ENCODE measurements at regions not wholly inside any gene's neighbourhood (a gene's known extent, or its start where the extent isn't known, plus 50 kb on each side); places are given as distances from the start of the nearest gene placed in this dataset.

- Histone ChIP-seq H3K79me1 (ENCODE audit: insufficient read depth, low read depth, low read length, poor library complexity, severe bottlenecking) (no peaks in the 10 kb centered on the region), H3K9me3 (ENCODE audit: control insufficient read depth, low read depth, low read length) (no peaks in the 10 kb centered on the region), H3K4me1 (ENCODE audit: insufficient read depth, low read length) (no peaks in the 10 kb centered on the region), H3K14ac (ENCODE audit: insufficient read depth, low read length) (no peak overlapping the region), H3K56ac (ENCODE audit: insufficient read length, low read depth, low read length) (no peak overlapping the region), H3K23me2 (ENCODE audit: insufficient read length, low read depth, low read length, poor library complexity, severe bottlenecking) (no peaks in the 10 kb centered on the region), H4K8ac (replicated peaks; ENCODE audit: insufficient read length, low read depth, low read length) (no peak overlapping the region), H3T11ph (ENCODE audit: low read length) (no peak overlapping the region), H2AK5ac (ENCODE audit: insufficient read length, low read length) (no peak overlapping the region), H3K27me3 (ENCODE audit: insufficient read depth, low read length) (no peaks in the 10 kb centered on the region), H3K9ac (ENCODE audit: extremely low read depth, insufficient read length, low read length) (no peak overlapping the region), H2BK5ac (ENCODE audit: insufficient read length, low read length) (no peak overlapping the region), H3K27ac (ENCODE audit: insufficient read length, low read depth, low read length) (no peak overlapping the region), H2BK12ac (ENCODE audit: insufficient read length, low read depth, low read length) (no peak overlapping the region), H4K91ac (ENCODE audit: insufficient read length, low read depth, low read length) (no peak overlapping the region), H3K79me2 (ENCODE audit: insufficient read depth, low read length) (no peaks in the 10 kb centered on the region), H2AFZ (ENCODE audit: low read length) (no peak overlapping the region), H4K5ac (ENCODE audit: insufficient read length, low read depth, low read length) (no peak overlapping the region), H4K20me1 (ENCODE audit: control insufficient read depth, insufficient read depth, insufficient read length) (no peaks in the 10 kb centered on the region), H3K23ac (ENCODE audit: insufficient read length, low read depth, low read length) (no peak overlapping the region), H3K4me2 (ENCODE audit: insufficient read depth, insufficient read length, low read length) (no peak overlapping the region), H2BK120ac (ENCODE audit: low read depth, low read length, poor library complexity, severe bottlenecking) (no peak overlapping the region), H2BK15ac (ENCODE audit: low read depth, low read length) (no peak overlapping the region), H3K4ac (ENCODE audit: low read depth, low read length) (no peak overlapping the region), H2BK20ac (ENCODE audit: low read depth, low read length, poor library complexity, severe bottlenecking) (no peak overlapping the region), H3K18ac (ENCODE audit: insufficient read length, low read depth, low read length) (no peak overlapping the region)
- Mint-ChIP-seq H3K27me3 (ENCODE audit: low read depth) (no peaks in the 10 kb centered on the region), H3K4me1 (no peaks in the 10 kb centered on the region), H3K27ac (no peak overlapping the region), H3K36me3 (ENCODE audit: insufficient read depth in 1 of 3, low read depth in 3 of 3) (no peaks in the 10 kb centered on the region), H3K9me3 (no peaks in the 10 kb centered on the region), H3K4me3 (no peak overlapping the region)
- DNase-seq: no peak
- WGBS (ENCODE audit: extremely low coverage, insufficient read length, low lambda C conversion rate): no CpG with 5 or more reads among the region's 6 CpGs
- no peak for TF ChIP-seq CTCF (conservative IDR thresholded peaks at IDR 0.05)
Observed at GRCh38 chr14:53441789-53442188, 288.7 kb upstream of the DDHD1 start.
